ENCODE measurements at regions not wholly inside any gene's neighbourhood (a gene's known extent, or its start where the extent isn't known, plus 50 kb on each side); places are given as distances from the start of the nearest gene placed in this dataset.

GRCh38 chr13:91181892-91182291 is 165.6 kb upstream of the MIR17HG start:
- Histone ChIP-seq H3K4me3 (no peak overlapping the region), H3K27ac (no peak overlapping the region), H3K36me3 (no peaks in the 10 kb centered on the region), H3K9me3 (no peaks in the 10 kb centered on the region), H3K27me3 (peaks cover 0 to 8% (median 0%) of the 10 kb centered on the region in 3 donors), H3K4me1 (peaks cover 0 to 8% (median 0%) of the 10 kb centered on the region in 4 donors)
- DNase-seq: no peak
- WGBS, 2 donors: 53 to 64% methylated on average over 3 of the region's 3 CpGs
- TF ChIP-seq POLR2A (IDR thresholded peaks at IDR 0.05) (no peak), EP300 (IDR thresholded peaks at IDR 0.05) (no peak), POLR2AphosphoS5 (IDR thresholded peaks at IDR 0.05) (no peak)
- TF ChIP-seq, protein P1, sequence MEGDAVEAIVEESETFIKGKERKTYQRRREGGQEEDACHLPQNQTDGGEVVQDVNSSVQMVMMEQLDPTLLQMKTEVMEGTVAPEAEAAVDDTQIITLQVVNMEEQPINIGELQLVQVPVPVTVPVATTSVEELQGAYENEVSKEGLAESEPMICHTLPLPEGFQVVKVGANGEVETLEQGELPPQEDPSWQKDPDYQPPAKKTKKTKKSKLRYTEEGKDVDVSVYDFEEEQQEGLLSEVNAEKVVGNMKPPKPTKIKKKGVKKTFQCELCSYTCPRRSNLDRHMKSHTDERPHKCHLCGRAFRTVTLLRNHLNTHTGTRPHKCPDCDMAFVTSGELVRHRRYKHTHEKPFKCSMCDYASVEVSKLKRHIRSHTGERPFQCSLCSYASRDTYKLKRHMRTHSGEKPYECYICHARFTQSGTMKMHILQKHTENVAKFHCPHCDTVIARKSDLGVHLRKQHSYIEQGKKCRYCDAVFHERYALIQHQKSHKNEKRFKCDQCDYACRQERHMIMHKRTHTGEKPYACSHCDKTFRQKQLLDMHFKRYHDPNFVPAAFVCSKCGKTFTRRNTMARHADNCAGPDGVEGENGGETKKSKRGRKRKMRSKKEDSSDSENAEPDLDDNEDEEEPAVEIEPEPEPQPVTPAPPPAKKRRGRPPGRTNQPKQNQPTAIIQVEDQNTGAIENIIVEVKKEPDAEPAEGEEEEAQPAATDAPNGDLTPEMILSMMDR (IDR thresholded peaks at IDR 0.05): no peak
- intact Hi-C loops (cut with DNase I): no loop called here

DNA sequence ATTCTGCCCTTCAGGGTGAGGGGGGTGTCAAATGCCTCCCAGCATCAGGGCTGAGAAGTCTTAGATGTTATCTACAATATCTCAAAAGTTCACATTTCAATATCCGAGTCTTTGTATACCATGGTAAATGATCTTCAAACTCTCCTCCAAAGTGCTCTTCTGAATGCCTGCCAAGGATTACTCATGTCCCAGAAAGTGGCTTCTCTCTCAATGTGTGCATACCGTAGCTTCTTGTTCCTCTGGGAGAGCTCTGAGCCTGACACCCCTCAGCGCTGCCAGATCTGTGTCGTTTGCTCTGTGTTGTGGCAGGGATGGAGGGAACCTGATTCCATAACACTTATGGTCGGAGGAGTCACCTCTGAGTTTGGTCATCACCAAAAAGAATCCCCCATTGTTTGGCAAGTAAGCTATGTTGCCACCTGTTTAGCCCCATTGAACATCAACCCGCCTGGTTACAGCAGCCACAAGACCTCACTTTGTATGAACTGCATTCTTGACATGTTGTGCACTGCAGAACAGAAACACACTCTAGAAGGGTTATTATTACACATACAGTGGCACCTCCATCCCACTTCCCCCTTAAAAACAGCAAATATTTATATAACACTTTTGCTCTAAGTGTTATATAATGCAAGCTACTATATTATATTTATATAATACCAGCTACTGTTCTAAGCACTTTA is 163.1 kb upstream of the MIR17HG start:
- intact Hi-C loops (cut with DNase I): no loop called here
- TF ChIP-seq POLR2A (IDR thresholded peaks at IDR 0.05): no peak
- TF ChIP-seq POLR2AphosphoS5 (IDR thresholded peaks at IDR 0.05): no peak
- TF ChIP-seq, protein P1 (IDR thresholded peaks at IDR 0.05): no peak
- no peak for TF ChIP-seq EP300 (IDR thresholded peaks at IDR 0.05)

GRCh38 chr13:91185294-91185863 is 162.1 kb upstream of the MIR17HG start:
- intact Hi-C loops (cut with DNase I): no loop called here
- Histone ChIP-seq H3K27me3 (peaks cover 0 to 4% (median 0%) of the 10 kb centered on the region in 3 donors), H3K4me3 (no peak overlapping the region), H3K36me3 (no peaks in the 10 kb centered on the region), H3K4me1 (peaks cover 0 to 8% (median 0%) of the 10 kb centered on the region in 4 donors), H3K27ac (no peak overlapping the region), H3K9me3 (no peaks in the 10 kb centered on the region)
- TF ChIP-seq, protein P1 (IDR thresholded peaks at IDR 0.05): no peak
- TF ChIP-seq POLR2A (IDR thresholded peaks at IDR 0.05) (no peak), POLR2AphosphoS5 (IDR thresholded peaks at IDR 0.05) (no peak), EP300 (IDR thresholded peaks at IDR 0.05) (no peak)
- WGBS, 2 donors: 29 to 48% methylated on average over 2 of the region's 2 CpGs
- DNase-seq: no peak

More for the DNA sequence above, 163.1 kb upstream of the MIR17HG start:
- Histone ChIP-seq H3K27me3 (peaks cover 0 to 8% (median 0%) of the 10 kb centered on the region in 3 donors), H3K4me3 (no peak overlapping the region), H3K4me1 (peaks cover 0 to 8% (median 0%) of the 10 kb centered on the region in 4 donors), H3K36me3 (no peaks in the 10 kb centered on the region), H3K9me3 (no peaks in the 10 kb centered on the region), H3K27ac (no peak overlapping the region)
- no peak for DNase-seq
- 61 to 65% methylated on average over 6 of the region's 6 CpGs for WGBS, 2 donors

DNA sequence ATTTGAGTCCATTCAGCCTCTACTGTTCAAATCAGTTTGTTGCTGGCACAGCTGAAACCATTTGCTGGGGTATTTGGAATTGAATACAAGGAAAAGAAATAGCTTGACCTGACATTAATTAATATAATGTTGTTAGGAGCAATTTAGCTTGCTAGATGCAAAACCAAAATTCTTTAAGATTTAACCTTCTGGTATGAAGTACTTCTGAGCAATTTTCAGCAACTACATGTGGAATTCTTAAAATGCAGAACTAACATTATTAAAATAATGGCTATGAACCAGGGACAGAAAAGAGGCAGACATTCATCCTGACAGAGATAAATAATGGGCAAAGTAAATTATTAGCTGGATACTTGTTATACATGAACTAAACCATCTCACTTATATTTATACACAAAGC is 160.0 kb upstream of the MIR17HG start:
- no peak overlapping the region for H3K4me3 ChIP-seq
- no peak overlapping the region for H3K27ac ChIP-seq
- no peaks in the 10 kb centered on the region for H3K9me3 ChIP-seq
- TF ChIP-seq, protein P1 (IDR thresholded peaks at IDR 0.05): no peak
- no peak for TF ChIP-seq POLR2A (IDR thresholded peaks at IDR 0.05)
- no peak for TF ChIP-seq POLR2AphosphoS5 (IDR thresholded peaks at IDR 0.05)
- no peak for TF ChIP-seq EP300 (IDR thresholded peaks at IDR 0.05)
- no peaks in the 10 kb centered on the region for H3K27me3 ChIP-seq
- intact Hi-C loops (cut with DNase I): no loop called here
- H3K36me3 ChIP-seq: no peaks in the 10 kb centered on the region
- no peak for DNase-seq
- peaks cover 0 to 8% (median 0%) of the 10 kb centered on the region in 4 donors for H3K4me1 ChIP-seq

Data from sigmoid colon (tissue), 6 donors.